ENCODE measurements at regions not wholly inside any gene's neighbourhood (a gene's known extent, or its start where the extent isn't known, plus 50 kb on each side); places are given as distances from the start of the nearest gene placed in this dataset.

GRCh38 chr6:168387426-168387825 is 53.6 kb upstream of the SMOC2 start:
- TF ChIP-seq RBM22 (optimal IDR thresholded peaks at IDR 0.05; ENCODE audit: low read length) = no peak
- no peak for TF ChIP-seq CTCF (CRISPR knock-in tag; IDR thresholded peaks at IDR 0.05)
- no peak for TF ChIP-seq EP300 (IDR thresholded peaks at IDR 0.05; ENCODE audit: low read depth in 2 of 2, low read length in 2 of 2)
- no peak for TF ChIP-seq EP300 (CRISPR knock-in tag; IDR thresholded peaks at IDR 0.05; ENCODE audit: borderline replicate concordance)
- no peak for TF ChIP-seq MEIS2 (CRISPR knock-in tag; IDR thresholded peaks at IDR 0.05)
- no peak for TF ChIP-seq POLR2A (IDR thresholded peaks at IDR 0.05; ENCODE audit: insufficient read depth in 1 of 2, low read depth in 2 of 2, low read length in 2 of 2)
- TF ChIP-seq ZNF605 (CRISPR knock-in tag; IDR thresholded peaks at IDR 0.05) = no peak
- no peak for TF ChIP-seq ZFP36L2 (CRISPR knock-in tag; IDR thresholded peaks at IDR 0.05)

All from HepG2 (cell line).